Transverse colon (tissue), 4 donors: ENCODE measurements at regions not wholly inside any gene's neighbourhood (a gene's known extent, or its start where the extent isn't known, plus 50 kb on each side); places are given as distances from the start of the nearest gene placed in this dataset.

Experiments used
- DNase-seq: peaks from one replicate; pipeline ENCODE4 v3.0.0-alpha.2; 2019
- H3K27ac ChIP-seq, 4 donors: fragments of 200-600 bp; sonication (generic); 2 replicates each; pipeline ENCODE4 v1.5.1; 2016 to 2018; ENCODE audit warnings: inconsistent platforms in 4 of 4
- H3K27me3 ChIP-seq: fragments of 200-600 bp; sonication (generic); 2 replicates; pipeline ENCODE4 v1.5.1; 2017; ENCODE audit warnings: inconsistent platforms
- H3K36me3 ChIP-seq, 4 donors: fragments of 200-600 bp; sonication (generic); 2 replicates each; pipeline ENCODE4 v1.5.1; 2017 to 2019; ENCODE audit warnings: inconsistent platforms in 4 of 4
- H3K4me1 ChIP-seq, 4 donors: fragments of 200-600 bp; sonication (generic); 2 replicates each; pipeline ENCODE4 v1.5.1; 2017 to 2020; ENCODE audit warnings: inconsistent platforms in 4 of 4
- H3K4me3 ChIP-seq, 4 donors: fragments of 200-600 bp; sonication (generic); 1 replicate in 1 of 4; 2 replicates in 3 of 4; pipeline versions ENCODE4 v1.5.1 to v1.6.1; 2017 to 2019; ENCODE audit warnings: inconsistent platforms in 4 of 4
- H3K9me3 ChIP-seq, 2 donors: fragments of 200-600 bp; sonication (generic); 2 replicates each; pipeline ENCODE4 v1.5.1; 2017 to 2019; ENCODE audit warnings: inconsistent platforms in 2 of 2
- EP300 ChIP-seq: sonication (generic); formaldehyde crosslinking; IDR thresholded peaks from one replicate; pipeline ENCODE4 v1.6.1; 2017; ENCODE audit warnings: antibody characterized with exemption, low read depth
- POLR2A ChIP-seq: fragments of 450-650 bp; IDR thresholded peaks from one replicate; pipeline ENCODE4 v1.6.1; 2016; ENCODE audit warnings: antibody characterized with exemption, mild to moderate bottlenecking, moderate library complexity
- POLR2AphosphoS5 ChIP-seq, 3 donors: sonication (generic); formaldehyde crosslinking; IDR thresholded peaks; one replicate each; pipeline ENCODE4 v1.6.1; 2016; ENCODE audit warnings: antibody characterized with exemption in 3 of 3
- WGBS, 2 donors: methylation state at CpG; one replicate each; pipeline ENCODE4 v1.1.5; 2018; ENCODE audit warnings: low coverage in 1 of 2; 5-methylcytosine and 5-hydroxymethylcytosine counted together
- in situ Hi-C, 4 donors: fragments of 200-750 bp; cut with MboI; loops; one replicate each; pipeline versions ENCODE4 v1.15.0 to v1.15.1; 2017; ENCODE audit warnings: low sequenced_read_pairs in 3 of 4, low pct_ligation_motif_present in 1 of 4, low pct_unique_long_range_greater_than_20kb in 1 of 4
- intact Hi-C: fragments of 100-400 bp; cut with DNase I; formaldehyde crosslinking; loops from one replicate; pipeline ENCODE4 v1.15.1; 2023; ENCODE audit warnings: low total_unique reads
- TF ChIP-seq, protein P1 (sequence below), 5 experiments: fragments of 200-600 bp in 3 of 5; fragments of 450-650 bp in 2 of 5; sonication (generic) in 3 of 5; IDR thresholded peaks; 1 replicate in 2 of 5; 2 replicates in 3 of 5; pipeline ENCODE4 v1.5.1; 2016 to 2017; ENCODE audit warnings: antibody characterized with exemption in 5 of 5, inconsistent platforms in 3 of 5, mild to moderate bottlenecking in 2 of 5, moderate library complexity in 1 of 5

DNA sequence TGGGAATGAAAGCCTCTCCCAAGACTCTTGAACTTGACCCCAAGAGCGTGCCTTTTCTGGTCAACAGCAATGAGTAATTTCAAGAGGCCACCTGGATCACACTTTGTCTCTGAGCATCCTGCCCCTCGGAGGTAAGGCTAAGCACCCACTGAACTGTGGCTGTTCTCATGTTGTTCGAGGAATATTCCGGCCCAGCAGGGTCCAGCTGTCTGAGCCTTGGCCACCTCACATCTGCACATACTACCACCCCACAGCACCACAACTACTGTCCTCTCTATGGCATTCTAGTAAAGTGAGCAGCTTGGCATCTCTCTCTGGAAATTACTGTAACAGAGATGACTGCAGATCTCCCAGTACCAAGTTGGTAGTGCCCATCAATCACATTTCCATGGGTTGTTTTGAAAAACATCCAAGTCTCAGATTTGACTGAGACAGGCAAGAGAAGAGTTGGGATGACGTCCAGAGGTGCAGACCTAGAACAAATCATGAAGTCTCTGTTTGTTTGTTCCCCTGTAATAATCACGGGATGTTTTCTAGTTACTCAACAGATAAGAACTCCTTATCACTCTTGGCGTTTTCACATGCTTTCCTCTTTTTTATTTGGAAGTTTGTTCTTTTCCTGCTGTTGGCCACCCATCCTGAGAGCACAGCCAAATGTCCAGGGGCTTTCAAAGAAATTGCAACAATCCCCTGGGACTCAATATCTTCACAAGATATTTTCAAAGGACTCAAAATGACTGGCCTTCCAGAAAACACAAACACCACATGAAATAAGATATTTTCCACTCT lies 336.0 kb upstream of the TNP1 start:
- H3K4me3 ChIP-seq, result no peak overlapping the region
- intact Hi-C loops, result no loop called here
- WGBS, 2 donors, result 70 to 71% methylated on average over 6 to 7 of the region's 7 CpGs
- H3K4me1 ChIP-seq, result no peaks in the 10 kb centered on the region
- no peaks in the 10 kb centered on the region for H3K27me3 ChIP-seq
- H3K27ac ChIP-seq, result no peak overlapping the region
- TF ChIP-seq, protein P1, sequence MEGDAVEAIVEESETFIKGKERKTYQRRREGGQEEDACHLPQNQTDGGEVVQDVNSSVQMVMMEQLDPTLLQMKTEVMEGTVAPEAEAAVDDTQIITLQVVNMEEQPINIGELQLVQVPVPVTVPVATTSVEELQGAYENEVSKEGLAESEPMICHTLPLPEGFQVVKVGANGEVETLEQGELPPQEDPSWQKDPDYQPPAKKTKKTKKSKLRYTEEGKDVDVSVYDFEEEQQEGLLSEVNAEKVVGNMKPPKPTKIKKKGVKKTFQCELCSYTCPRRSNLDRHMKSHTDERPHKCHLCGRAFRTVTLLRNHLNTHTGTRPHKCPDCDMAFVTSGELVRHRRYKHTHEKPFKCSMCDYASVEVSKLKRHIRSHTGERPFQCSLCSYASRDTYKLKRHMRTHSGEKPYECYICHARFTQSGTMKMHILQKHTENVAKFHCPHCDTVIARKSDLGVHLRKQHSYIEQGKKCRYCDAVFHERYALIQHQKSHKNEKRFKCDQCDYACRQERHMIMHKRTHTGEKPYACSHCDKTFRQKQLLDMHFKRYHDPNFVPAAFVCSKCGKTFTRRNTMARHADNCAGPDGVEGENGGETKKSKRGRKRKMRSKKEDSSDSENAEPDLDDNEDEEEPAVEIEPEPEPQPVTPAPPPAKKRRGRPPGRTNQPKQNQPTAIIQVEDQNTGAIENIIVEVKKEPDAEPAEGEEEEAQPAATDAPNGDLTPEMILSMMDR (IDR thresholded peaks at IDR 0.05), result no peak
- in situ Hi-C loops, result no loop called here
- H3K9me3 ChIP-seq, result no peaks in the 10 kb centered on the region
- no peak for DNase-seq
- no peaks in the 10 kb centered on the region for H3K36me3 ChIP-seq

DNA sequence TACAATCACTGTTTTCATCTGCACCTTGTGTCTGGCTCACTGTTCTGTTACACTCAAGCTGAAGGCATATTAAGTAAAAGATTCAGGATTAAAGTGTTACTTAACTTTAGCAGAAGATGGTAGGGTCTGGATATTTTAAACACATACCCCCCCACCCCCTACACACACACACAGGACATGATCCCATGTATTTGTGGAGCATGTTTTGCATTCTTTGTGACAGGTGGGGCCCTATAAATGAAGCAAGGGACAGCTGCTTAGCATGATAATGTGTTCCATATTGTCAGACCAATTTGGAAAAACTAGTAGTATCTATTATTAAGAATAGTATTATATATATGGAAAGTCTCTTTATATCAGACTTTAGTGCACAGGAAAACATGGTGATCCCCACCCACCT lies 335.2 kb upstream of the TNP1 start:
- Histone ChIP-seq H3K4me1 (no peaks in the 10 kb centered on the region), H3K9me3 (no peaks in the 10 kb centered on the region), H3K27me3 (no peaks in the 10 kb centered on the region), H3K36me3 (no peaks in the 10 kb centered on the region), H3K27ac (no peak overlapping the region), H3K4me3 (no peak overlapping the region)
- intact Hi-C loops, result no loop called here
- no peak for DNase-seq
- TF ChIP-seq, protein P1 (IDR thresholded peaks at IDR 0.05), result no peak
- no peak for TF ChIP-seq EP300
- in situ Hi-C loops, result no loop called here

DNA sequence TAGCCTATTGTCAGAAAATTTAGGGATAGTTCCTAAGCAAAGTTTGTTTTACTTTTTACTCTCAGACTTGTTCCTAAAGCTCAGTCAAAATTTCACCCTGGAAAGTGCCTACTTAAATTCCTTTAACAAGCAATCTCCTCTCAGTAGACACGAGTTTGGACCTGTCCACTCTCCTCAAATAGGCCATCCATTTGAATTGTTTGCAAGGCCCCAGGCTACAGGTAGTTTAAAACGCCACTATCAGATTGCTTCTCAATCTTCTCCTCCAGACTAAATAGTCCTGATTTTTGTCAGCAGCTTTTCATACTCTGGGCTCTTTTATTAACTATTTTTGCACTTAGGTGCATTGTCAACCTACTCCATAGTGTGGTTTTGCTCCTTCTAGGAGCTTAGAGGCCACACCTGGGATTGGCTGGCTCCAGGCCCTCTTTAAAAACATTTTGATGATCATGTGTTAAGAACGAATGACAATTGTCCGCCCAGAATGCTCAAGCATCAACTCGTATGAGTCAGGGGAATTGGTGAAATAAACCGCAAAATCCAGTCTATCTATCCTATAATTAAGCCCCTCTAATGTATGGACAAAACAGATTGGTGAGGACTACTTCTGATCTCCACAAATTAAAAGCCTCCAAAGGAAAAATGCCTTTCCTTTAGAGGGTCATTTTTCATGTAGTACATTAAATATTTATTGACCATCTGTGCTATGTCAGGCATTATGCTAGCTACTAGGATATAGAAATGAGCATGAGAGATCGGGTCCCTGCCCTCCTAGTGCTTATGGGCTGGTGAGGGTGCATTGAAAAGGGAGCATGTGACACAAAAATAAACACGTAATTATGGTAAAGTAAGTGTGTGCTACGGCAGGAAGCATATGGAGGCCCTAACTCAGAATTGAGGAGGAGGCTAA lies 333.8 kb upstream of the TNP1 start:
- no peak for DNase-seq
- no peaks in the 10 kb centered on the region for H3K36me3 ChIP-seq
- H3K27ac ChIP-seq, result no peak overlapping the region
- 66 to 74% methylated on average over 8 to 9 of the region's 9 CpGs for WGBS, 2 donors
- no peaks in the 10 kb centered on the region for H3K4me1 ChIP-seq
- H3K9me3 ChIP-seq, result no peaks in the 10 kb centered on the region
- intact Hi-C loops (no loop called here), in situ Hi-C loops (no loop called here)
- no peak overlapping the region for H3K4me3 ChIP-seq
- TF ChIP-seq EP300, result no peak
- TF ChIP-seq, protein P1 (IDR thresholded peaks at IDR 0.05), result no peak
- no peak for TF ChIP-seq POLR2A
- no peak for TF ChIP-seq POLR2AphosphoS5 (IDR thresholded peaks at IDR 0.05)
- H3K27me3 ChIP-seq, result no peaks in the 10 kb centered on the region

DNA sequence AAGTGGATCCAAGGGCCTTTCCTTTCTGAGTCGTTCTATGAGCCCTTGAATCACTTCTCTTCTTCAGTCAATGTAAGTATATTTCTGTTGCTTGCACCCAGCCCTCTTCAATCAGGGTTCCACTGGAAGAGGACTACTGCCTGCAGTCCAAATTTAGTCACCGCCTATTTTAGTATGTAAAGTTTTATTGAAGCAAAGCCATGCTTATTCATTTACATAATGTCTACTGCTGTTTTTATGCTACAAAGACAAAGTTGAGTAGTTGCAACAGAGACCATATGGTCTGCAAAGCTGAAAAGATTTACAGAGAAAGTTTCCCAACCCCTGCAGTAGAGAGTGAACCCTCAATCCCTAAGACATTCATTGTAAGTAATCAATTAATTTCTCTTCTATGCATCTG lies 332.5 kb upstream of the TNP1 start:
- no peaks in the 10 kb centered on the region for H3K4me1 ChIP-seq
- no peaks in the 10 kb centered on the region for H3K27me3 ChIP-seq
- H3K36me3 ChIP-seq, result no peaks in the 10 kb centered on the region
- in situ Hi-C loops, result no loop called here
- DNase-seq, result no peak
- intact Hi-C loops, result no loop called here
- H3K27ac ChIP-seq, result no peak overlapping the region
- H3K4me3 ChIP-seq, result no peak overlapping the region
- WGBS, 2 donors, result 82 to 92% methylated on average over 2 of the region's 2 CpGs
- TF ChIP-seq POLR2AphosphoS5 (IDR thresholded peaks at IDR 0.05) (no peak), EP300 (no peak), POLR2A (no peak)
- TF ChIP-seq, protein P1 (IDR thresholded peaks at IDR 0.05), result no peak
- H3K9me3 ChIP-seq, result no peaks in the 10 kb centered on the region
